ENCODE measurements at regions not wholly inside any gene's neighbourhood (a gene's known extent, or its start where the extent isn't known, plus 50 kb on each side); places are given as distances from the start of the nearest gene placed in this dataset.

- no peaks in the 10 kb centered on the region for H4K20me1 ChIP-seq (ENCODE audit: insufficient read depth, poor library complexity, severe bottlenecking)
- no peaks in the 10 kb centered on the region for H3K9me3 ChIP-seq (ENCODE audit: low read depth)
- H3K79me2 ChIP-seq = no peaks in the 10 kb centered on the region
- DNase-seq (ENCODE audit: low spot score) = no peak
- no peak overlapping the region for H2AFZ ChIP-seq
- no peaks in the 10 kb centered on the region for H3K9me2 ChIP-seq (replicated peaks; ENCODE audit: insufficient read depth)
- 80% methylated on average over 1 of the region's 1 CpG for WGBS (ENCODE audit: low lambda C conversion rate, missing lambda C conversion rate)
- H3K4me2 ChIP-seq = no peak overlapping the region
- no peaks in the 10 kb centered on the region for H3K36me3 ChIP-seq (replicated peaks; ENCODE audit: insufficient read depth, low read depth)
- H3K27me3 ChIP-seq = no peaks in the 10 kb centered on the region
- no peaks in the 10 kb centered on the region for H3K4me1 ChIP-seq (ENCODE audit: insufficient read depth)
- H3K27ac ChIP-seq = no peak overlapping the region
- no peak overlapping the region for H3K4me3 ChIP-seq
- no peak for TF ChIP-seq CTCF (IDR thresholded peaks at IDR 0.05; ENCODE audit: poor library complexity)
- TF ChIP-seq EZH2phosphoT487 (IDR thresholded peaks at IDR 0.05; ENCODE audit: low read depth, severe bottlenecking, unreplicated experiment) = no peak
- no peak for TF ChIP-seq EZH2 (IDR thresholded peaks at IDR 0.05; ENCODE audit: borderline replicate concordance)
Observed at GRCh38 chr5:109953761-109954160, 264.0 kb downstream of the MAN2A1 start.

GRCh38 chr5:109956884-109957283 lies 267.2 kb downstream of the MAN2A1 start:
- Histone ChIP-seq H3K9me2 (replicated peaks; ENCODE audit: insufficient read depth) (no peaks in the 10 kb centered on the region), H3K9me3 (ENCODE audit: low read depth) (no peaks in the 10 kb centered on the region), H3K4me2 (no peak overlapping the region), H3K36me3 (replicated peaks; ENCODE audit: insufficient read depth, low read depth) (no peaks in the 10 kb centered on the region), H3K27ac (no peak overlapping the region), H3K79me2 (no peaks in the 10 kb centered on the region), H3K4me1 (ENCODE audit: insufficient read depth) (no peaks in the 10 kb centered on the region), H4K20me1 (ENCODE audit: insufficient read depth, poor library complexity, severe bottlenecking) (no peaks in the 10 kb centered on the region), H2AFZ (no peak overlapping the region), H3K4me3 (no peak overlapping the region), H3K27me3 (no peaks in the 10 kb centered on the region)
- 77% methylated on average over 3 of the region's 3 CpGs for WGBS (ENCODE audit: low lambda C conversion rate, missing lambda C conversion rate)
- TF ChIP-seq CTCF (IDR thresholded peaks at IDR 0.05; ENCODE audit: poor library complexity) = no peak
- TF ChIP-seq EZH2 (IDR thresholded peaks at IDR 0.05; ENCODE audit: borderline replicate concordance) = no peak
- no peak for TF ChIP-seq EZH2phosphoT487 (IDR thresholded peaks at IDR 0.05; ENCODE audit: low read depth, severe bottlenecking, unreplicated experiment)
- DNase-seq (ENCODE audit: low spot score) = no peak

- Histone ChIP-seq H3K9me2 (replicated peaks; ENCODE audit: insufficient read depth) (no peaks in the 10 kb centered on the region), H3K9me3 (ENCODE audit: low read depth) (no peaks in the 10 kb centered on the region), H3K36me3 (replicated peaks; ENCODE audit: insufficient read depth, low read depth) (no peaks in the 10 kb centered on the region), H3K79me2 (no peaks in the 10 kb centered on the region), H3K27ac (no peak overlapping the region), H3K4me1 (ENCODE audit: insufficient read depth) (no peaks in the 10 kb centered on the region), H3K4me3 (no peak overlapping the region), H2AFZ (no peak overlapping the region), H3K4me2 (no peak overlapping the region), H3K27me3 (no peaks in the 10 kb centered on the region), H4K20me1 (ENCODE audit: insufficient read depth, poor library complexity, severe bottlenecking) (no peaks in the 10 kb centered on the region)
- TF ChIP-seq EZH2 (IDR thresholded peaks at IDR 0.05; ENCODE audit: borderline replicate concordance) (no peak), CTCF (IDR thresholded peaks at IDR 0.05; ENCODE audit: poor library complexity) (no peak), EZH2phosphoT487 (IDR thresholded peaks at IDR 0.05; ENCODE audit: low read depth, severe bottlenecking, unreplicated experiment) (no peak)
- DNase-seq (ENCODE audit: low spot score) = no peak
- 88% methylated on average over 5 of the region's 5 CpGs for WGBS (ENCODE audit: low lambda C conversion rate, missing lambda C conversion rate)
Observed at GRCh38 chr5:109958082-109958481, 268.4 kb downstream of the MAN2A1 start.

- WGBS (ENCODE audit: low lambda C conversion rate, missing lambda C conversion rate) = 59% methylated on average over 1 of the region's 1 CpG
- H3K27ac ChIP-seq = no peak overlapping the region
- DNase-seq (ENCODE audit: low spot score) = no peak
- H4K20me1 ChIP-seq (ENCODE audit: insufficient read depth, poor library complexity, severe bottlenecking) = no peaks in the 10 kb centered on the region
- H3K27me3 ChIP-seq = no peaks in the 10 kb centered on the region
- H2AFZ ChIP-seq = no peak overlapping the region
- no peaks in the 10 kb centered on the region for H3K9me3 ChIP-seq (ENCODE audit: low read depth)
- H3K79me2 ChIP-seq = no peaks in the 10 kb centered on the region
- no peaks in the 10 kb centered on the region for H3K9me2 ChIP-seq (replicated peaks; ENCODE audit: insufficient read depth)
- H3K36me3 ChIP-seq (replicated peaks; ENCODE audit: insufficient read depth, low read depth) = no peaks in the 10 kb centered on the region
- TF ChIP-seq EZH2phosphoT487 (IDR thresholded peaks at IDR 0.05; ENCODE audit: low read depth, severe bottlenecking, unreplicated experiment) (no peak), CTCF (IDR thresholded peaks at IDR 0.05; ENCODE audit: poor library complexity) (no peak), EZH2 (IDR thresholded peaks at IDR 0.05; ENCODE audit: borderline replicate concordance) (no peak)
- no peaks in the 10 kb centered on the region for H3K4me1 ChIP-seq (ENCODE audit: insufficient read depth)
- no peak overlapping the region for H3K4me2 ChIP-seq
- H3K4me3 ChIP-seq = no peak overlapping the region
Observed at GRCh38 chr5:109959652-109960051, 269.9 kb downstream of the MAN2A1 start.

All from hepatocyte (in vitro differentiated cells).